GM21723 (cell line): ENCODE measurements at regions not wholly inside any gene's neighbourhood (a gene's known extent, or its start where the extent isn't known, plus 50 kb on each side); places are given as distances from the start of the nearest gene placed in this dataset.

Experiments used
- ATAC-seq: cut with Tn5 transposase; IDR thresholded peaks from one replicate; pipeline ENCODE4 v1.9.1; 2021; ENCODE audit warnings: mild to moderate bottlenecking, moderate library complexity; ENCODE audit not compliant: unreplicated experiment

DNA sequence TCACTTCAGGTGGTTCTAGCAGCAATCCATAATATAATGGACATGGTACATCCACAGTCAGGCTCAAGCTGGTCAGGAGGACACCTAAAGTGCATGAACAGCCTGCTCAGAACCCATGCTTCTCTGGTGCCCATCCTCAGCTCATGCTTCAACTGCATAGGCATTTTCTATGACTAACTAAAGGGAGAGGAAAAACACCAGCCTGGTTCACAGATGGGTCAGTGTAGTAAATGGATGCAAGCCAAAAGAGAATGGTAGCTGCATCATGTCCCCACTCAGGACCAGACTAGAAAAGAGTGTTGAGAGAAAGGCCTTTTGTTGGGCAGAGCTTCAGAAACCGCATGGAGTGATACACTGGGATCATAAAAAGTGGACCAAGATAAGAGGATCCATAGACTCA lies 556.6 kb downstream of the TLE1 start:
- no peak for ATAC-seq

DNA sequence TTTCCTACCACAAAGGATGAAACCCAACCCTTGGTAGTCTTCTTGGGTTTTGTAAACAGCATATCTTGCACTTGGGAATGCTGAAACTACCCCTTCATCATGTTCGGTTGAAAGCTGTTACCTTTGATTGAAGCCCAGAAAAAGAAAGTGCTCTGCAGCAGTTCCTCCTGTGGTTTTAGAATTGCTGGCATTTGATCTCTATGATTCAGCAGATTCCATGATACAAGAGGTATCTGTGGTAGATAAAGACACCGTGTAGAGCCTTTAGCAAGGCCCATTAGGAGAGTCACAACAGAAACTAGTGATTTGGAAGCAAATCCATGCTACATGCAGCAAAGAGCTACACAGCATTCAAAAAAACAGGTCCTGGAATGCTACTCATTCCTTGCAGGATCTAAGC lies 557.0 kb downstream of the TLE1 start:
- ATAC-seq = no peak

DNA sequence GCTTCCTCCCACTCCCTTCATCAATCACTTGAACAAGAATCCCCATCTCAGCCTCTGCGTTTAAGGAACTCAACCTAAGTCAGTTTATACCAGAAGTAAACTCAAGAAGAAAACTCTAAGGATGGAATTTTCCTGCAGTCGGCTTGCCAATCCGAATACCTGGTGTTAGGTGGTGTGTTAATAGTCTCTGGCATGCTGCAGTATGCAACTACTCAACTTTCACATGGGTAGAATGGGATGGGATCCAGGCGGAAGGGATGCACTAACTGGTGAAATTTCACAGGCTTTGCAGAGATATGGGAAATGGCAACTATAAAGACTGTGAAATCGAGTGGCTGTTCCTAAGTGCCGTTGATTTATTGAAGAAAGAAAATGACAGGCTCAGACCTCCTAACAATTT lies 560.6 kb downstream of the TLE1 start:
- no peak for ATAC-seq

DNA sequence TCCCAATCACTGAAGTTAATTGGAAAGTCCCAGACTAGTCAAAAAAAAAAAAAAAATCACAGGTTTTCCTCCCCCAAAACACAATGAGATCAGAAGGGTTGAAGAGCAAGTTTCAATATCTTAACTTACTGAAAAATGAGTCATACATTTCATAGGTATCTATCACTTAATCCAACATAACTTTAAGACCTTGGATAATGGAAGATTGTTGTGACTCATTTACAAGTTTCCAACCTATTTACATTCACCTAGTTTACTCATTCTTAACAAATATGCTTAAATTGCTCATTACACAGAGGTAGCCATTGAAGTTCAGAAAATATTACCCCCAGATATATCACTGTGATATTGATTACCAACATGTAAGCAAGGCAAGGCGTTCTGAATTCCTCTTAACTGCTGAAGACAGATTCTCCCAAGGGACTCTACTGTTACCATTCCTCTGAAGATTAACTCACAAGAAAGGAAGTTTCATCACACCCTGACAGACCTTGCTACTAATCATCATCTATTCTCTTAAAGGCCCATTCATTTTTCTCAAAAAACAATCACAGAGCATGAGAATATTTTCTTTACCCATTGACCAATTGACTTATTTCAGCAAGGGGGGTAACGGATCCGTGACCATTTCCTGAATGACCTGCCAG lies 563.8 kb downstream of the TLE1 start:
- ATAC-seq = no peak

DNA sequence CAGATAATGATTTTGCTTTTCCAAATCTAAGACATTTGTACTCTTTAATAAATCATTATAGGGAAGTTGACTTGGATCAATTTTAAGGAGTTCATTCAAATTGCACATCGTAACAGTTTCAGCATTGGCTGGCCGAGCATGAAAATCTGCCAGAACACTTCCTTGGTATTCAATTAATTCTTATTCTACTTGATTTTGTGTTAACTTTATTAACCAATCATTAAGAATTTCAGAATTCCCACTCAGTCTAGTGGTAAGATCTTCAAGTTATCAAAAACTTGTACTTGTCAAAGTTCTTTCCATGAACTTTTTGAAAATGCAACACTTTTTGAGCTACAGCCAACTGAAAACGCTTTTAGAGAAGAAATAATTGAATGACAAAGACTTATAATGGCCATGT lies 565.8 kb downstream of the TLE1 start:
- ATAC-seq = no peak

DNA sequence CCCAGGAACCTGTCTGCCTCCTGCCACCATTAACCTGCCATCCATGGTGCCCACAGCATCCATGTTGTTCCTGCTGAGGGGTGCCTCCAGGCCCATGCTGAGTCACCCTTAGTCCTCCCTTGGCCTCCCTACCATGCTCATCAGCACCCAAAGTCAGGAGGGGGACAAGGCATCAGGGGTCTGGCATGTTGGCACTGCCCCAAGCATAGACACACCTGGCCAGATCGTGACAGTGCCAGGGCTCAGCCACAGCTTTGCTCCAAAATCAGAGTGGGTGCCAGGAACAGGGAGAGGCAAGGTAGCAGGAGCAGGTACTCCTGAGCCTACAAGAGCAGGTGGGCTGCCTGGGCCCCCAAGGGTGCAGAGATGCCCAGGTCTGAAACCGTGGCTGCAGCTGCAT lies 566.6 kb downstream of the TLE1 start:
- no peak for ATAC-seq

DNA sequence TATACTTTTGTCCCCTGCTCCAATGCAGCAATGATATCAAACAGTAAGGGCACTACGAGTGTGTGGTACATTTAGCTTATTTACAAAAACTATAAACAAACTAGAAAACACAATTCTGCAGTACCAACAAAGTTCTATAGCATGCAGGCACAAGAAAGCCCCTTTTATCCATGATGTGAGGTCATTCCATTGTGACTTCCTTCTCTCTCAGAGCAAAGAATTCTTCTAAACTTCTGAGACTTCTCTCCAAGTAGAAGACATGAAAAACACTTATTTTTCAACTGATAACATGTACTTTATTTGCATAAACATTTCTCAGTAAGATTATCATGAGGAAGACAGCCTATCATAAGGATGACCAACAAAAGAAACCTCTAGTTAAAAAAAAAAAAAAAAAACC lies 569.8 kb downstream of the TLE1 start:
- no peak for ATAC-seq

DNA sequence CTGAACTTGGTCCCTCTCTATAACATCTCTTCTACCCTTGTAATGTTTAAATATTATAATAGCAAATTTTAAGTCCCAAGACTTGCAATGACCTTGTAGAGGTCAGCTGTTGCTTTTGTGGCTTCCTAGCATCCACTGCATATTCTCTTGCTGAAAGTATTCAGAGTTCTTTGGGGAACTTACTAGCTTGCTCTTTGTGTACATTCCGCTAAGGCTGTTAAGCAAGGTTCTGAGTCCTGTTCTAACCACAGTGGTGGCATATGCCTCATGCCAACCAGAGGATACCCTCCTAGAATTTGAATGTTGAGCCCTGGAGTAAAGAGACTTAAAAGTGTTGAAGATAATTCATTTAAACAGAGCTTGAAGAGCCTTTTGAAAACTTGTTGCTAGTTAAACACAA lies 570.9 kb downstream of the TLE1 start:
- ATAC-seq = no peak

DNA sequence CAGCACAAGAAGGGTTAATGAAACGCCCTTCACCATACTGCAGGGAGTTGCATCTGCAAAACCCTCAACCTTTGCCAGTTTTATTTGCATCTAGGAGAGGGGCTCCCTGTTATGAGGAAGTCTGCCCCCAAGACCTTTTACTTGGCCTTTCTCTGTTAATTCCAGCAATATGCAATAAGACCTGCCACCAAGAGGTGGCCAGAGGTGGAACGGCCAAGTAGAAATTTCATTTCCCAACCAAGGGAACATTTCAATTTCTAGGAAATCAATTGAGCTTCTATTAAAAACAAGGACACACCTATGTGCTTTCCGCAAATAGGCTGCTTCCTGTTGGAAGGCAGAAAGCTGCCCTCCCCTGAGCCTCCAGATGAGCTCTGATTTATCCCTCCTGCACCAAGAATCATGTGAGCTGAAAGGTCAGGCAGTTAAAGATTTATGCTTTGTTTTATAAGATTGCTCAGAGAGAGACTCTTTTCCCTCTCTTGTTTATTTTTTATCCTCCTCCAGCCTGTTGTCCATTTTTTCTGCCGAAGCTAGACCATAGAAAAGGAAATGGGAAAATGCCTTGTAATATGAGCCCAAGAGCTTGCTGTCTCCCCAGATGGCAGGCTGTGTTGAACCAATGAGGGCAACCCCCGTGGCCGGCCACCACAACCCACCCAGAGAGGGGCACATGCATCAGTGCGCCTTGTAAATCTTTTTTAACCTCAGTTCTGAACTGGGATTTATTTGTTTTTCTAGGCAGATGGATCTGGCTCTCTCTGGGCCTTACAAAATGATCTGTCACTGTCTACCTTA lies 572.8 kb downstream of the TLE1 start:
- no peak for ATAC-seq

DNA sequence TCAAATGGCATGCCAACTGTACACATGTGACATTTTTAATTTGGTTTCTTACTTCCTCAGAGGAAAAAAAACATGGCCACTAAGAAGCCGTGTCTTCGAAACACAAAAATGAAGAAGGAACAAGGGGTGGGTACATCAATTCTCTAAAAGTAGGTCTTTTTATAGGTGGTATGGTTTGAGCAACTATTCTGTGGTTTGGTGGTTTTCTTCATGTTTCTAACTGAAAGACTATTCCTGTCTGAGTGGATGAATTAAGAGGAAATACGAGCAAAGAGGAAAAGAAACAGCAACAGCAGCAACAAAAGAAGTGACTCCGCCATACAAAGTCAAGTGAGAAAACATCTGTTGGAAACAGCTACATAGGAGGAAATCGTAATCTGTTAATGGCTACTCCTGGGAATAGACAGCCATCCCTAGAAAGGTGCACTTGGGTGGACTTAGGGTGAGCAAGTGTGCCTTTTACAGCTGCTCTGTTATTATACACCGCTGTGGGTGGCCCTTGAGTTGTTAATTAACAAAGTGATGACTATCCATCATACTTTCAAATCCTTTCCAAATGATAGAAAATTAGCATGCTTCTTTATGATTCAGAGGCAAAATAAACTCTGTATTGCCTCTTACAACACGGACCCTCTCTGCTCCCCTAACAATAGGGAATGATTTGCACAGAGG lies 575.8 kb downstream of the TLE1 start:
- no peak for ATAC-seq

DNA sequence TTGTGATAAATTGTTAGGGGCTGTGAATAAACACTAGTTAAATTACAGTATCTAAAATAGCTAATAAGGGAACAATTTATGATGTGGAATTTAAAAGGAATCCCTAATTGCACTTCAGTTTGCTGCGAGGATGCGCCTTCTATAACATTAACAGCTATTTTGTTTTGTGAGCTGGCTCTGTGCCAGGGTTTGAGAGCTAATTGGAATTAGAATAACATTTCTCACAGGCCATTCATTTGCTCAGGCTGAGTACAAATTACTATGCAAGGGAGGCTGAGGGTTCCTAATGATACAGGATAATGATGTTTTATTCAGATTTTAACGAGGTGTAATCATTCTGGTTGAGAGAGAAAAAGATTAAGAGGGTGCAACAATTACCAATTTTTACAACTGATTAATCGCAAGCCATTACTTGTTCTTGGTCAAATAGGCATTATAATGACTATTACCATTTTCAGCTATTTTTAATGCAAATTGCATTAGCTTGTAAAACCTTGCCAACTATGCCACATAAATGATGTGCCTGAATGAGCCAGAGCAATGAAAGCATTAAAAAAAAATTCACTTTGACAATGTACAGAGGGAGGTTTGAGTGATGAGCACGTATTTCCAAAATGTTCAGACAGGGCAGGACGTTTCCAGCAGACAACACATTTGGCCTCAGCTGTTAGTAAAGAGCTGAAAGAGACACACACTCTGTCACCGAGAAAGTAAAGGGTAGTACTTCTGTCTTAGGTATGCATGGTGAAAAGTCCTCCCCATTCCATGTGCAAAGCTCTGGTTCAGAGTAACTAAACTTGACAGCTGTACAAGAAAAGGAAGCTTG lies 576.5 kb downstream of the TLE1 start:
- no peak for ATAC-seq

DNA sequence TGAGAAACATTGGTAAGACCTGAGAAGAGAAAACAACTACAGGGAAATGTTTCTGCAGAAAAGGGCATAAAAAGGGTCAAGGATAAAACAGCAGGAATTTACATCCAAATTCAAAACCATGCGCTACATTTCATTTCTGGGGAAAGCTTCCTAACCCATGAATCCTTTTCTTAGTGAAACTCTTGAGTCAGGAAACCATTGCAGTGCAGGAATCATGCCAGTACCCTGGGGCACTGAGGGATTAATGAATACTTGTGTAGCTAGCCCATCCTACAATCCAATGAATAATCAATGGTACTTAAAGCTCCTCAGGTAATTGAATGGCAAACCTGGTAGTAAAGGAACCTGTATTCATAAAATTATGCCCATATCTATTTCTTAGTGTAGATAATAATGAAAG lies 580.5 kb downstream of the TLE1 start:
- no peak for ATAC-seq

DNA sequence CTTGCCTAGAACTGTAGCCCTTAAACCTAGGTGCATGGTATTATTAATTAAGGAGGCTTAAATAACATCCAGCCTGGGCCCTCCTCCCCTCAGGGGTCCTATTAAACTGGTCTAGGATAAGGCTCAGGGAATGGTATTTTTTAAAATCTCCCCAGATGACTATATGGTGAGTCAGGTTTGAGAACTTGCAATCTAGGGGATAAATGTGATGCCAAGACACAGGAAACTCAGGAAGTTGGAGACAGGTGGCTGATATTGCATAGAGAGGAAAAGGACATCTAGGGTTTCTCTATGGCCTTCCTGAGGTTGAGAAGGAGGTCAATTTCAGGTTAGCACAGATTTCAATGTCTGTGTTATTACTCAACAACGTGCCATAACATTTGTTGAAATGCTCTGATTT lies 581.0 kb downstream of the TLE1 start:
- ATAC-seq = no peak

DNA sequence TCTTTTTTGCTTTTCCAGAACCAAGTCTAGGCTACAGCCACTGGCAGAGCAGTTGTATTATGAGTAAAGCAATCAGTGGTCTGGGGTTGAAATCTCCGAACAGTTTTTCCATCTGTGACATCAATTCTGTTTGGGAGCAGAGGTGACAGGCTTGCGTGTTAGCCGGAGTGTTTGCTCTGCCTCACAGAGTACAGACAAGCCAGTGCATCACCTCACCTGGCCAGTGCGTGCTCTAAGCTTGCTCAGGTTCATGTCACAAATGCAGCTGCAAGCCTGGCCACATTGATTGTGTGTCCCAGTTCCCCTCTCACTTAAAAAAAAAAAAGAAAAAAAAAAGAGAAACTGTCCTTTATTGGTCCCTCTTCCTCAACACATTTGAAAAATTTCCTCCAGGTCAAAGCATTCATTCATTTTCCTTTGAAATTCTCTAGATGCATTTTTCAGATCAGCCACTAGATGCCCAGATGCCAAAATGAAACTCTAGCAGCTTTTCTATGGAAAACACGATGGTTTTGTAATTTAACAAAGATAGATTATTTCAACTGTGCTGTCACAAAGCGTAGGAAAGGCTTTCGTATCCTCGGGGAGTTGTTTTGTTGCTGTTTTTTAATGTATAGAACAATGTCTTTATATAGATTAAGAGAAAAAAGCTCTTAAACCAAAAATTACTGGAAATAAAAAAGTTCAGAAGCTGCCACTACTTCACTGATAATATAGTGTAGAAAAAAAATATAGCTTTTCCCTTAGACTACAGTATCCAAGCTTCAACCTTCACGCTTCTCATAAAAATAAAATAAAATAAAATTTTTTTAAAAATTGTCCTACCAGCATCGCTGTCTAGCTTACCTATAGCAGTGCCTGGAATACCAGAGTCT lies 585.5 kb downstream of the TLE1 start:
- no peak for ATAC-seq

DNA sequence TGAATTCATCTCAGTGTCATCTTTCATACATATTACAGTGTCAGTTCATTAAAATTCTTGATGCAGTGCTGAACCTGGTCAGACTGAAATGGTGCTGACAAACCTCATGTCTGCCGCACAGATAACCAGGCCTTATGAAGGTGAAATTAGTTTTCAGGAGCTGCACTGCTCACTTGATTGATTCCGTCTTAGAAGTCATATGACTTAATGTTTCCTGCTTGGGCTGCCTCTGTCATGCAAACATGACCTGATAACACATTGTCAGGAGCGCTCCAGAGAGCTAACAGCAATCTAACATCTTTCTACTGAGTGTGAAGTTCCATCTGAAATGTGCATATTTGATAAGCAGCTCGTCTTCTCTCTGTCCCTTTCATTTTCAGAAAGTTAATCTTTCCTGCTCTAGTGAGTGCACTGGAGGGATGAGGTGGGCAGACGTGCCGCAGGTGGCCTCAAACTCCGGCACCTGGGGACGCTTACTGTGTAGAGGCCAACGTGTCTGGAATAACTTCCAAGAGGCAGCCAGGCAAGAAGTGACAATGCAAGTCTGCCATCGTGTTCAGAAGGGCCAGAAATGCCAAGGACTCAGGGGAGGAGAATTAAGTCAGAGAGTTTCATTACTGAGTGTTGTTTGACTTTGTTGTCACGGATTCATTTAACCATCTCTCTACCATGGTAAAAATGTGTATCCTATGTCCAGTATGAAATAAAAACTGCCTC lies 592.1 kb downstream of the TLE1 start:
- ATAC-seq = no peak

DNA sequence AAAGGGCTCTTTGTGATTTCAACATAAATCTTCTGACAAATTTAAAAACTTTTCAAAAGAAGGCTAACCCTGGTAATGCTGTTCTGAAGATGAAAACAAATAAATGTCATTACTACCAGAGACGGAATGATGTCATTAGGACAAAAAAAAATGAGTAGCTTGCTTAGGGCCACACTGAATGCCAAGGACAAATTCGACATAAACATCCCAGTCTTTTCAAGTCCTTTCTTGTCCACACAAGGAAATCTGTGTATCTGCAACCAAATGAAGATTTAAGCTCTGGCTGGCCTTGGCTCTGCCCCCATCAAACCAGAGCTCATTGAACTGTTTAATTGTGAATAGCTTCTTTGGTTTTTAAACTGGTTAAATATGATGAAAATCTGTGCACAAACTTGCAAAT lies 592.7 kb downstream of the TLE1 start:
- no peak for ATAC-seq

DNA sequence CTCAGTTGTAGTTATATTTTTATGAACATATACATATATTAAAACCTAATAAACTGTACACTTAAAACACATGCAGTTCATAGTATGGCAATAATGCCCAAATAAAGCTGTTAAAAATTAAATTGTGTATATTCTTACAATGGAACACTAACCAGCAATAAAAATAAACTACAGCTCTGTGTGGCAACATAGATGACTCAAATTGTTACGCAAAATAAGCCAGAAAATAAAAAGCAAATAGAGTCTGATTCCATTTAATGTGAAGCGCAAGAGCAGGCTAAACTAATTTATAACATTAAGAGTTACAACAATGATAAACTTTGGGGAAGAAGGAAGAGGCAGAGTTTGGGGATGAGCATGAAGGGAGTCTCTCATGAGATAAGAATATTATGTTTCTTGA lies 597.3 kb downstream of the TLE1 start:
- ATAC-seq = no peak

DNA sequence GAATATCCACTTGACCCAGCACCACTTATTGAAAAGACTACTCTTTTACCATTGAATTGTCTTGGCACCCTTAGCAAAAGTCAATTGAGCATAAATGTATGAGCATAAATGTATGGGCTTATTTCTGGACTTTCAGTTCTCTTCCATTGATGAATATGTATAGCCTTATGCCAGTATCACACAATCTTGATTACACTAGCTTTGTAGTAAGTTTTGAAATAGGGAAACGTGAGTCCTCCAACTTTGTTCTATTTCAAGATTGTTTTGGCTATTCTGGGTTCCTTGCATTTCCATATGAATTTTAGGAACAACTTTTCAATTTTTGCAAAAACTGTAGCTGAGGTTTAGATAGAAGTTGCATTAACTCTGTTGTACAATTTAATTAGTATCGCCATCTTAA lies 601.0 kb downstream of the TLE1 start:
- no peak for ATAC-seq

DNA sequence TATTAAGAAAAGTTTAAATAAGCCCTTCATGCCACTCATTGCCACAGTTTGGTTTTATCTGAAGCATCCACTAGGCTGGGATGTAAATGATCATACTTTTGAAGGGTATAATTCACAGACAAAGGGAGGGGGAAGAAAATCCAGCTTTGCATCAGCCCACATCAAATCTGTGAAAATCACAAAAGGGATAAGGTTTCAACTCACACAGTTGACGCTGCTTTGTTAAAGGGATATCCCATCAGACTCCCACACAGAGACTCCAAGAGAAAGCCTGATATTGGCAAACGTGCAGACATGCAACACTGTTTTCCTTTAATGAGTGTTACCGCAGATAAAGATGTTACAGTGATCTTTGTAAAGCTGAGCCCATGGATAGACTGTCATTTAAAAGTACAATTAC lies 602.9 kb downstream of the TLE1 start:
- no peak for ATAC-seq
